ENCODE measurements at regions not wholly inside any gene's neighbourhood (a gene's known extent, or its start where the extent isn't known, plus 50 kb on each side); places are given as distances from the start of the nearest gene placed in this dataset.

GRCh38 chr12:91871751-91872150, 273.9 kb downstream of the BTG1 start:
- TF ChIP-seq CTCF (IDR thresholded peaks at IDR 0.05) = no peak
- TF ChIP-seq POLR2AphosphoS5 (IDR thresholded peaks at IDR 0.05; ENCODE audit: insufficient read depth in 1 of 2, low read depth in 1 of 2) = no peak
- TF ChIP-seq POLR2A (IDR thresholded peaks at IDR 0.05) = no peak
